ENCODE measurements at regions not wholly inside any gene's neighbourhood (a gene's known extent, or its start where the extent isn't known, plus 50 kb on each side); places are given as distances from the start of the nearest gene placed in this dataset.

- DNase-seq (ENCODE audit: low read depth): no peak
Observed at GRCh38 chr9:129383019-129383560, 205.0 kb upstream of the IER5L start.

GRCh38 chr9:129382281-129383018 is 204.4 kb upstream of the IER5L start:
- no peak for DNase-seq (ENCODE audit: low read depth)

GRCh38 chr9:129381481-129381957 is 203.5 kb upstream of the IER5L start:
- no peak for DNase-seq (ENCODE audit: low read depth)

GRCh38 chr9:129380961-129381401 is 202.9 kb upstream of the IER5L start:
- no peak for DNase-seq (ENCODE audit: low read depth)

GRCh38 chr9:129379886-129380285 is 201.8 kb upstream of the IER5L start:
- no peak for DNase-seq (ENCODE audit: low read depth)

GRCh38 chr9:129379181-129379836 is 201.2 kb upstream of the IER5L start:
- DNase-seq (ENCODE audit: low read depth): no peak

GRCh38 chr9:129377931-129378661 is 200.0 kb upstream of the IER5L start:
- DNase-seq (ENCODE audit: low read depth): no peak

GRCh38 chr9:129377181-129377580 is 199.1 kb upstream of the IER5L start:
- DNase-seq (ENCODE audit: low read depth): no peak

GRCh38 chr9:129375845-129376244 is 197.8 kb upstream of the IER5L start:
- no peak for DNase-seq (ENCODE audit: low read depth)

- DNase-seq (ENCODE audit: low read depth): no peak
Observed at GRCh38 chr9:129374651-129375050, 196.6 kb upstream of the IER5L start.

GRCh38 chr9:129374231-129374630 is 196.2 kb upstream of the IER5L start:
- no peak for DNase-seq (ENCODE audit: low read depth)

GRCh38 chr9:129373361-129373760 is 195.3 kb upstream of the IER5L start:
- no peak for DNase-seq (ENCODE audit: low read depth)

- no peak for DNase-seq (ENCODE audit: low read depth)
Observed at GRCh38 chr9:129370770-129371169, 192.7 kb upstream of the IER5L start.

GRCh38 chr9:129368444-129368978 is 190.4 kb upstream of the IER5L start:
- no peak for DNase-seq (ENCODE audit: low read depth)

GRCh38 chr9:129367287-129367686 is 189.2 kb upstream of the IER5L start:
- no peak for DNase-seq (ENCODE audit: low read depth)

GRCh38 chr9:129365196-129365595 is 187.1 kb upstream of the IER5L start:
- DNase-seq (ENCODE audit: low read depth): no peak

GRCh38 chr9:129363216-129363873 is 185.3 kb upstream of the IER5L start:
- no peak for DNase-seq (ENCODE audit: low read depth)

GRCh38 chr9:129362287-129363000 is 184.4 kb upstream of the IER5L start:
- no peak for DNase-seq (ENCODE audit: low read depth)

GRCh38 chr9:129361196-129361595 is 183.1 kb upstream of the IER5L start:
- DNase-seq (ENCODE audit: low read depth): no peak

GRCh38 chr9:129359916-129360536 is 182.0 kb upstream of the IER5L start:
- no peak for DNase-seq (ENCODE audit: low read depth)

Data from activated T-helper 1 cell treated with Interleukin-2 at 50 U/mL for 16 hours (primary cell).